Omental fat pad (tissue), 3 donors: ENCODE measurements at regions not wholly inside any gene's neighbourhood (a gene's known extent, or its start where the extent isn't known, plus 50 kb on each side); places are given as distances from the start of the nearest gene placed in this dataset.

Experiments
- ATAC-seq: fragments of 150-250 bp; one replicate; pipeline ENCODE4 v1.9.1; 2016; ENCODE audit warnings: mild to moderate bottlenecking, moderate library complexity; ENCODE audit not compliant: low FRiP score
- DNase-seq: peaks from one replicate; pipeline ENCODE4 v3.0.0-alpha.2; 2019; ENCODE audit warnings: low spot score
- TF ChIP-seq, protein P1 (sequence below), 3 donors: fragments of 450-650 bp; IDR thresholded peaks; one replicate each; pipeline ENCODE4 v1.5.1; 2016 to 2017; ENCODE audit warnings: antibody characterized with exemption in 3 of 3, mild to moderate bottlenecking in 3 of 3, moderate library complexity in 2 of 3

DNA sequence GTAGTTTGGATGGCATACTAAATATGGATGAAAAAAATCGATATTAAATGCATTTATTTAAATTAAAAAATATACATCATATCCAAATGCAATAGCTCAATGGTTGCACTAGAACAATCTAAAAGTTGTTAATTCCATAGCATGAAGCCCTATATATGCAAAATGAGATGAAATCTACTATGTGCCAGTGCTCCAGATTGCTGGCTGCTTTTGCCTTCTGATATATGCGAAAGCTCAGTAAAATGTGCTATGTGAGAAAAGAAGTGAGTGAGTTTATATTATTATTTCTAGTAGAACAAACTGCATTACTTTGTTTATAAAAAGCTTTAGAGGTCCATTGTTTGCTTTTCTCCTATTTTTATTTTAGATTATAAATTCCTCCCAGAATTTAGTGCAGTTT, 186.7 kb downstream of the MAT2B start:
- DNase-seq = no peak
- ATAC-seq = no peak

DNA sequence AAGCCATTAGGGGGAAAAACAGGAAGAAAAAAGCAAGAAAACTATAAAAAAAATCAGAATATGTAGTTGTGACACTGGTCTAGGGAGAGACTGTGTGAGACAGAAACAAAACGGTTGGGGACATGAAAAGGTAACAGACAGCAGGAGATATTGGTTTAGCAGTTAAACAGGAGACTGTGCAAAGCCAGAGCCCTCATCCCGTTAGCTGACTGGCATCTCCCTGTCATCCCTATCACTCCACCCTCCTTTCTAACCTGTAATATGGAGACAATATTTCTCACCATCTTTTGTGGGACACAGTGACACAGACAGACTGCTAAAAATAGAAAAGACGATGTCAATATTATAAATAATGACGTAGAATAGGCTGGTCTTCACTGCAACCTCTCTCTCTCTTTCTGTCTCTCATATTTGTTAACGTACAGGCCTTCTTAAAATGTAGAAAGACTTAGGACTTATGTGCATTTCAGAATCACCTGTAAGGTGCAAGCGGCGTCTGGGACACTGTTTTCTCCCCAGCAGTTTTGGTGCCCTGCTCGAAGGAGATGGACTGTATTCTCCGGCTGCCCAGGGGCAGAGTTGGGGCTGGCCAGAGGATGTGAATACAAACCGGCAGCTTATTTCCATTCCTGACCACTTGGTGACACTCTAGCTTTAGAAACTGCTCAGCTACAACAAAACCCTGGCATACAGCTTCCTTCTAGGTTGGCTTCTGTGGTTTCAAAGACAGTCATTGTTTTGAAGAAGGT, 190.6 kb downstream of the MAT2B start:
- TF ChIP-seq, protein P1, sequence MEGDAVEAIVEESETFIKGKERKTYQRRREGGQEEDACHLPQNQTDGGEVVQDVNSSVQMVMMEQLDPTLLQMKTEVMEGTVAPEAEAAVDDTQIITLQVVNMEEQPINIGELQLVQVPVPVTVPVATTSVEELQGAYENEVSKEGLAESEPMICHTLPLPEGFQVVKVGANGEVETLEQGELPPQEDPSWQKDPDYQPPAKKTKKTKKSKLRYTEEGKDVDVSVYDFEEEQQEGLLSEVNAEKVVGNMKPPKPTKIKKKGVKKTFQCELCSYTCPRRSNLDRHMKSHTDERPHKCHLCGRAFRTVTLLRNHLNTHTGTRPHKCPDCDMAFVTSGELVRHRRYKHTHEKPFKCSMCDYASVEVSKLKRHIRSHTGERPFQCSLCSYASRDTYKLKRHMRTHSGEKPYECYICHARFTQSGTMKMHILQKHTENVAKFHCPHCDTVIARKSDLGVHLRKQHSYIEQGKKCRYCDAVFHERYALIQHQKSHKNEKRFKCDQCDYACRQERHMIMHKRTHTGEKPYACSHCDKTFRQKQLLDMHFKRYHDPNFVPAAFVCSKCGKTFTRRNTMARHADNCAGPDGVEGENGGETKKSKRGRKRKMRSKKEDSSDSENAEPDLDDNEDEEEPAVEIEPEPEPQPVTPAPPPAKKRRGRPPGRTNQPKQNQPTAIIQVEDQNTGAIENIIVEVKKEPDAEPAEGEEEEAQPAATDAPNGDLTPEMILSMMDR (IDR thresholded peaks at IDR 0.05) = no peak
- no peak for DNase-seq
- ATAC-seq = peak; percentile 77

More for the DNA sequence above, 186.7 kb downstream of the MAT2B start:
- TF ChIP-seq, protein P1 (IDR thresholded peaks at IDR 0.05) = no peak

DNA sequence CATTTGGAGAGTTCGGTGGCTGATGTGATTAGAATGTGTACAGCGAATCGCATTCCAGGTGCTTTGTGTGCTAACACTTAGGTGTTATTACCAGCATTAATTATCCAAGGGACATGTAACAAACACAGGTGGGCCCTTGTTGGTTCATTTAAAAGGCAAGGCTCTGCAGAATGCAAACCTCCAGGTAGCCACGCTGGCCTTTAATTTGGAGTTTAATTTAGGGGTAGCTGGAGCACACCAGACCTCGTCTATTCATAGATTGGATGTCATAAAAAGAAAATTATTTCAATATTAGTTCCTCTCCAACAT, 191.1 kb downstream of the MAT2B start:
- TF ChIP-seq, protein P1 (IDR thresholded peaks at IDR 0.05) = no peak
- no peak for ATAC-seq
- no peak for DNase-seq

DNA sequence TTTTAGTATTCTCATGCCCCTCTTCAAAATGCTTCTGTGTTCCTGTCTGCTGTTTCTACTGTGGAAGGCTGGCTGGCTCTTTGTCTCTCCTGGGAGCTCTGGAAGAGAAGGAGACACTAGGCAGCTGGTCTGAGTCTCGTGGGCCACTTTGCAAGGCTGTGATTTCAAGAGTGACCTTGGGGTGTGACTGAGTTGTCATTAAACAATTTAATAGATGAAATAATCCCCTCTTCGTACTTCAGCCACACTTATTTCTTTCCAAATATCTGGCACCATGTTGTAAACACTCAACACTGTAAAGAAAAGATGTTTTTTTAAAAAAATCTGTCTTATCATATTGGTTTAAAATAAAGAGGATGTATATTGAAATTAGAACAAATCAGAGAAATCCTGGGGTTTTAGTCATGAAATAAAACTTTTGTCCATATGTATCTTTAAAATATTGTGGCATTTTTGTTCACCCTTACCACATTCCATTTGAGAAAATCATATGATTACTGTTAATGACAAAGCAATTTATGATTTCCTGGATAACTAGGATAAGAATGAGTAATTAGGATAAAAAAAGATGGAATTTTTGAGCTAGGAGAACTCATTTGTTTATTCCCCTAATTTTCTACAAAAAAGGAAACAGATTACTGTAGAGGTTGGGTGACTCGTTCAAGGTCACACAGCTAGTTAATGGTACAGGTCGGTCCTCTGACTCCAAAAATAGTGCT, 200.8 kb downstream of the MAT2B start:
- TF ChIP-seq, protein P1 (IDR thresholded peaks at IDR 0.05) = no peak
- ATAC-seq = no peak

DNA sequence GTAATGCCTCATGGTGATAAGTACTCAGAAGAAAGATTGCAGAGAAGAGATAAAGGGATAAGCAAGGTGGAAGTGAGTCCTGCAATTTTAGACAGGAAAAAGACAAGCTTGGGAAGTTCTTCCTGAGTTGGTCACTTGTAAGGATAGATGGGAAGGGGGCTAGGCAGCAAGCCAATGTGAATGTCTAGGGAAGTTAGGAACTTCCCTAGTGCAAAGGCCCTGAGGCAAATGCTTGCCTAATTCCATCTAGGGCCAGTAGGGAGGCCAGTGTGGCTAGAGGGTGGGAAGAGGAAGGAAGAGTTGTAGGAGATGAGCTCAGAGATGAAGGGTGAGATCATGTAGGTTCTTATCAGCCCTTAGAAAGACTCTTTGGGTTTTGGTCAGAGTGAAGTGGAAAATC, 206.6 kb downstream of the MAT2B start:
- ATAC-seq = no peak
- TF ChIP-seq, protein P1 (IDR thresholded peaks at IDR 0.05) = no peak
- DNase-seq = no peak

More for the DNA sequence above, 200.8 kb downstream of the MAT2B start:
- no peak for DNase-seq

DNA sequence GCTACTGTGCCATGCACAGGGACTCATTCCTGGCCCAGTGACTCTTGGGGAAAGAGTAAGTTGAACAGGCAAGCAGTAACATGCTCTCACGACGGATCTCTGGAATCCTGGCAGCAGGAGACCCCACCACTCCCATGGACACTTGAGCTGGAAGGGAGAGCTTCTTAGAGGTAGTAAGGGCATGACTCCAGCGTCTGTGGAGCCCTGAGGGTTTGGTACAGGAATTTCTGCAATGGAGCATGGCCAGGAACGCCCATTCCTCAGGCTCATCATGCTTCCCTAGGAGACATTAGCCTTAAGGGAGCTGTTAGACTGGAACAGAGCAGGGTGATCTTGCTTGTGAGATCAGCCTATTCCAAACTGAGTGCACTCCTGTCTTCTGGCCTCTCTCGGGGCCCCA, 212.9 kb downstream of the MAT2B start:
- DNase-seq = no peak
- TF ChIP-seq, protein P1 (IDR thresholded peaks at IDR 0.05) = no peak
- no peak for ATAC-seq

DNA sequence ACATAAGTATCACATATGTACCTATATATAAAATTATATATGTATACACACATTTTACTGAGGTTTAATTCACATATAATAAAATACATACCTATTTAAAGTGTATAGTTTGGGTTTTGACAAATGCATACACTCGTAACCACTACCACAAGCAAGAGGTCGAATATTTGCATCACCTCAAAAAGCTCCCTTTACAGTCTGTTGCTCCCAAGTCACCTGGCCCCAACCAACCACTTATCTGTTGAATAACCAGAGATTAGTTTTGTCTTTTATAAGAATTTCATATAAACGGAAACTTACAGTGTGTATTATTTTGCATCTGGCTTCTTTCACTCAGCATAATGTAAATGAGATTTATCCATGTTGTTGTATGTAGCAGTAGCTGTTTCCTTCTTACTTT, 218.9 kb downstream of the MAT2B start:
- TF ChIP-seq, protein P1 (IDR thresholded peaks at IDR 0.05) = no peak
- ATAC-seq = no peak

More for the DNA sequence above, 218.9 kb downstream of the MAT2B start:
- no peak for DNase-seq
